PC-3 (cell line): ENCODE measurements at regions not wholly inside any gene's neighbourhood (a gene's known extent, or its start where the extent isn't known, plus 50 kb on each side); places are given as distances from the start of the nearest gene placed in this dataset.

Experiments
- ATAC-seq: fragments of 200-7000 bp; cut with Tn5 transposase; 2 replicates; pipeline ENCODE4 v1.9.1; 2020; ENCODE audit warnings: mild to moderate bottlenecking, moderate library complexity
- BruUV-seq: library from RNA; stranded (reverse); fragments of 400-500 nt; replicated peaks from 2 replicates; lab custom pipeline; 2021; lab: Mats Ljungman, UMichigan
- CTCF ChIA-PET: fragments of 300-600 bp; sonication (Branson Sonifier 250); formaldehyde crosslinking; loops from one replicate; lab custom pipeline; 2022; ENCODE audit warnings: antibody characterized with exemption; lab: Charles Lee
- POLR2A ChIA-PET: fragments of 300-600 bp; sonication (Branson Sonifier 250); formaldehyde crosslinking; loops from one replicate; lab custom pipeline; 2022; ENCODE audit warnings: antibody characterized with exemption; ENCODE audit not compliant: unreplicated experiment; lab: Charles Lee
- DNase-seq: peaks from one replicate; pipeline ENCODE4 v3.0.0-alpha.2; 2015
- H2AFZ ChIP-seq: fragments of 300-600 bp; sonication (generic); 2 replicates; pipeline ENCODE4 v1.6.0; 2016; ENCODE audit warnings: antibody characterized with exemption, low read length
- H3F3A ChIP-seq: fragments of 300-600 bp; sonication (generic); one replicate; pipeline ENCODE4 v1.6.0; 2017; ENCODE audit warnings: antibody characterized with exemption, low read length, control low read depth, mild to moderate bottlenecking; ENCODE audit not compliant: unreplicated experiment
- H3K27ac ChIP-seq: fragments of 300-600 bp; sonication (generic); 2 replicates; pipeline ENCODE4 v1.5.1; 2016; ENCODE audit warnings: mild to moderate bottlenecking, low read length
- H3K27me3 ChIP-seq: fragments of 300-600 bp; sonication (generic); 2 replicates; pipeline ENCODE4 v1.6.1; 2016; ENCODE audit warnings: low read length, mixed read lengths
- H3K36me3 ChIP-seq: fragments of 300-600 bp; sonication (generic); 2 replicates; pipeline ENCODE4 v1.6.1; 2016; ENCODE audit warnings: low read depth, mixed run types, low read length, mixed read lengths
- H3K4me1 ChIP-seq: fragments of 300-600 bp; sonication (generic); 2 replicates; pipeline ENCODE4 v1.5.1; 2016; ENCODE audit warnings: low read length; ENCODE audit not compliant: insufficient read depth
- H3K4me2 ChIP-seq: fragments of 300-600 bp; sonication (generic); 2 replicates; pipeline ENCODE4 v1.6.0; 2016; ENCODE audit warnings: low read length
- H3K4me3 ChIP-seq: fragments of 300-600 bp; sonication (generic); 2 replicates; pipeline ENCODE4 v1.5.1; 2016; ENCODE audit warnings: mild to moderate bottlenecking, low read length, mixed read lengths
- H3K79me2 ChIP-seq: fragments of 300-600 bp; sonication (generic); 2 replicates; pipeline ENCODE4 v1.6.1; 2017; ENCODE audit warnings: low read length, mixed read lengths
- H3K9ac ChIP-seq: fragments of 300-600 bp; sonication (generic); 2 replicates; pipeline ENCODE4 v1.6.0; 2016; ENCODE audit warnings: mild to moderate bottlenecking, low read length
- H3K9me2 ChIP-seq: fragments of 300-600 bp; sonication (generic); replicated peaks from 2 replicates; pipeline ENCODE4 v1.6.1; 2016; ENCODE audit warnings: mixed run types, low read length, mixed read lengths
- H3K9me3 ChIP-seq: fragments of 300-600 bp; sonication (generic); 2 replicates; pipeline ENCODE4 v1.6.1; 2016; ENCODE audit warnings: low read length, mixed read lengths
- H4K20me1 ChIP-seq: fragments of 300-600 bp; sonication (generic); 2 replicates; pipeline ENCODE4 v1.6.1; 2016; ENCODE audit warnings: low read length, mixed read lengths
- CTCF ChIP-seq: fragments of 300-600 bp; sonication (generic); conservative IDR thresholded peaks from 2 replicates; pipeline ENCODE4 v1.5.1; 2017; ENCODE audit warnings: antibody characterized with exemption, low read depth, mild to moderate bottlenecking, low read length
- EZH2 ChIP-seq: fragments of 300-600 bp; sonication (generic); IDR thresholded peaks from one replicate; pipeline ENCODE4 v1.6.1; 2017; ENCODE audit warnings: antibody characterized with exemption, mild to moderate bottlenecking, low read length; ENCODE audit not compliant: unreplicated experiment
- EZH2phosphoT487 ChIP-seq: fragments of 300-600 bp; sonication (generic); IDR thresholded peaks from 2 replicates; pipeline ENCODE4 v1.6.1; 2018; ENCODE audit warnings: mild to moderate bottlenecking, antibody characterized with exemption, low read length, borderline replicate concordance
- intact Hi-C: fragments of 100-400 bp; cut with micrococcal nuclease; formaldehyde crosslinking; loops from 2 replicates; pipeline ENCODE4 v1.9.0; 2023

- no peak overlapping the region for H3K9ac ChIP-seq
- intact Hi-C loops = no loop called here
- peaks cover 39% of the 10 kb centered on the region; the same call in 1 of the 2 replicates for H3K27me3 ChIP-seq
- no peak overlapping the region for H3K4me3 ChIP-seq
- DNase-seq = no peak
- no peaks in the 10 kb centered on the region for H3K36me3 ChIP-seq
- H3F3A ChIP-seq = no peaks in the 10 kb centered on the region
- 0 out of 2 replicates have a peak, but pooled peaks cover 4% of the 10 kb centered on the region for H3K4me1 ChIP-seq
- no peak overlapping the region for H3K27ac ChIP-seq
- BruUV-seq = no TSS peak
- H3K9me2 ChIP-seq = no peaks in the 10 kb centered on the region
- ChIA-PET POLR2A (interaction anchor here (0.6 kb wide), 1 partner anchor 1258 kb away, joined by 7 read pairs; no protein-coding TSS in a partner anchor), CTCF (no interaction called here)
- TF ChIP-seq EZH2phosphoT487 = no peak
- no peak for ATAC-seq
- no peaks in the 10 kb centered on the region for H3K79me2 ChIP-seq
- H4K20me1 ChIP-seq = no peaks in the 10 kb centered on the region
- no peak overlapping the region for H2AFZ ChIP-seq
- H3K4me2 ChIP-seq = no peak overlapping the region
- no peaks in the 10 kb centered on the region for H3K9me3 ChIP-seq
These were observed 472.8 kb upstream of the PROK2 start for GRCh38 chr3:72257738-72258137.

GRCh38 chr3:72257203-72257602, 472.3 kb upstream of the PROK2 start:
- no peak for ATAC-seq

GRCh38 chr3:72256716-72257115, 471.8 kb upstream of the PROK2 start:
- TF ChIP-seq EZH2 (no peak), CTCF (no peak), EZH2phosphoT487 (no peak)

More at GRCh38 chr3:72257203-72257602, 472.3 kb upstream of the PROK2 start:
- H3K9me2 ChIP-seq = no peaks in the 10 kb centered on the region
- no peak for TF ChIP-seq EZH2phosphoT487
- no peak for TF ChIP-seq EZH2
- no peak for TF ChIP-seq CTCF
- CTCF ChIA-PET = no interaction called here
- no peak overlapping the region for H2AFZ ChIP-seq
- H3K4me3 ChIP-seq = no peak overlapping the region
- H3K27ac ChIP-seq = no peak overlapping the region
- no peaks in the 10 kb centered on the region for H3K9me3 ChIP-seq
- no peaks in the 10 kb centered on the region for H3K79me2 ChIP-seq
- H3K4me2 ChIP-seq = no peak overlapping the region
- H3F3A ChIP-seq = no peaks in the 10 kb centered on the region
- POLR2A ChIA-PET = no interaction called here
- no peaks in the 10 kb centered on the region for H4K20me1 ChIP-seq
- DNase-seq = no peak
- no TSS peak for BruUV-seq
- H3K27me3 ChIP-seq = peaks cover 39% of the 10 kb centered on the region; the same call in 1 of the 2 replicates
- H3K9ac ChIP-seq = no peak overlapping the region
- H3K36me3 ChIP-seq = no peaks in the 10 kb centered on the region
- intact Hi-C loops = no loop called here
- 0 out of 2 replicates have a peak, but pooled peaks cover 4% of the 10 kb centered on the region for H3K4me1 ChIP-seq

More at GRCh38 chr3:72256716-72257115, 471.8 kb upstream of the PROK2 start:
- Histone ChIP-seq H2AFZ (no peak overlapping the region), H3K27ac (no peak overlapping the region), H3K36me3 (no peaks in the 10 kb centered on the region), H3K9ac (no peak overlapping the region), H3K4me2 (no peak overlapping the region), H3K9me3 (no peaks in the 10 kb centered on the region), H3F3A (no peaks in the 10 kb centered on the region), H3K27me3 (peaks cover 40% of the 10 kb centered on the region; the same call in 1 of the 2 replicates), H3K4me1 (0 out of 2 replicates have a peak, but pooled peaks cover 4% of the 10 kb centered on the region), H3K4me3 (no peak overlapping the region), H4K20me1 (no peaks in the 10 kb centered on the region), H3K9me2 (no peaks in the 10 kb centered on the region), H3K79me2 (no peaks in the 10 kb centered on the region)
- BruUV-seq = no TSS peak
- DNase-seq (no peak), ATAC-seq (no peak)
- POLR2A ChIA-PET = no interaction called here
- CTCF ChIA-PET = no interaction called here
- intact Hi-C loops = no loop called here
